Testis (tissue), 2 donors: ENCODE measurements at regions not wholly inside any gene's neighbourhood (a gene's known extent, or its start where the extent isn't known, plus 50 kb on each side); places are given as distances from the start of the nearest gene placed in this dataset.

Experiments used
- DNase-seq: peaks from one replicate; pipeline ENCODE4 v3.0.0-alpha.2; 2019
- H3K27ac ChIP-seq, 2 donors: fragments of 200-600 bp; sonication (generic); one replicate each; pipeline ENCODE4 v1.5.1; 2019
- H3K27me3 ChIP-seq: fragments of 200-600 bp; sonication (generic); one replicate; pipeline ENCODE4 v1.5.1; 2019
- H3K36me3 ChIP-seq: fragments of 200-600 bp; sonication (generic); one replicate; pipeline ENCODE4 v1.5.1; 2017; ENCODE audit warnings: low read depth; ENCODE audit errors: missing control alignments
- H3K4me1 ChIP-seq: fragments of 200-600 bp; sonication (generic); one replicate; pipeline ENCODE4 v1.5.1; 2019
- H3K4me3 ChIP-seq, 2 donors: fragments of 200-600 bp; sonication (generic); one replicate each; pipeline ENCODE4 v1.5.1; 2017 to 2019
- H3K9me3 ChIP-seq: fragments of 200-600 bp; sonication (generic); one replicate; pipeline ENCODE4 v1.5.1; 2017
- POLR2A ChIP-seq: fragments of 450-650 bp; IDR thresholded peaks from one replicate; pipeline ENCODE4 v1.6.1; 2017; ENCODE audit warnings: antibody characterized with exemption, mild to moderate bottlenecking, moderate library complexity
- WGBS, 2 donors: methylation state at CpG; one replicate each; pipeline ENCODE4 v1.1.5; 2018; 5-methylcytosine and 5-hydroxymethylcytosine counted together
- intact Hi-C: fragments of 100-400 bp; cut with DNase I; formaldehyde crosslinking; loops from one replicate; pipeline ENCODE4 v1.15.1; 2023; ENCODE audit warnings: low total_unique reads
- TF ChIP-seq, protein P1 (sequence below), 3 experiments: fragments of 450-650 bp in 2 of 3; fragments of 200-600 bp in 1 of 3; sonication (generic) in 1 of 3; IDR thresholded peaks; one replicate each; pipeline ENCODE4 v1.5.1; 2016 to 2019; ENCODE audit warnings: antibody characterized with exemption in 3 of 3, mild to moderate bottlenecking in 2 of 3, moderate library complexity in 1 of 3

DNA sequence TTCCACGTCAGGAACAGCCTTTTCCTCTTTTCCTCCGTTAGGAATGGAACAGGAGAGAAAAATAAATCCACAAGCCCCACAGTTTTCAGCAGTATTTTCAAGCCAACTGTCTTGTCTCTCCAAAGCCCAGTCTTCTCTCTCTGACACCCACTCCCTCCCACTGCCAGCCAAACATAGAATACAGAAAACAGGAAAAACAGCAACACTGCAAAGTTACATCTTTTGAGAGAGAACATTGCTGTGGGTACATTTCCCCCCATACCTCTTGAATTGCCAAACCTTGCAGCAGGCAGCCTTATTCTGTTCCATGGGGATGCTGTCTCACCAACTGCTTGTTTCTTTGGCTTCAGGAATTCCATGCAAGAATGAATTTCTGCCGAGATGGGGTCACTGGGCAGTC lies 355.7 kb upstream of the UMPS start:
- Histone ChIP-seq H3K4me3 (no peak overlapping the region), H3K9me3 (no peaks in the 10 kb centered on the region), H3K27me3 (no peaks in the 10 kb centered on the region), H3K36me3 (no peaks in the 10 kb centered on the region), H3K4me1 (no peaks in the 10 kb centered on the region), H3K27ac (no peak overlapping the region)
- intact Hi-C loops: no loop called here
- TF ChIP-seq, protein P1, sequence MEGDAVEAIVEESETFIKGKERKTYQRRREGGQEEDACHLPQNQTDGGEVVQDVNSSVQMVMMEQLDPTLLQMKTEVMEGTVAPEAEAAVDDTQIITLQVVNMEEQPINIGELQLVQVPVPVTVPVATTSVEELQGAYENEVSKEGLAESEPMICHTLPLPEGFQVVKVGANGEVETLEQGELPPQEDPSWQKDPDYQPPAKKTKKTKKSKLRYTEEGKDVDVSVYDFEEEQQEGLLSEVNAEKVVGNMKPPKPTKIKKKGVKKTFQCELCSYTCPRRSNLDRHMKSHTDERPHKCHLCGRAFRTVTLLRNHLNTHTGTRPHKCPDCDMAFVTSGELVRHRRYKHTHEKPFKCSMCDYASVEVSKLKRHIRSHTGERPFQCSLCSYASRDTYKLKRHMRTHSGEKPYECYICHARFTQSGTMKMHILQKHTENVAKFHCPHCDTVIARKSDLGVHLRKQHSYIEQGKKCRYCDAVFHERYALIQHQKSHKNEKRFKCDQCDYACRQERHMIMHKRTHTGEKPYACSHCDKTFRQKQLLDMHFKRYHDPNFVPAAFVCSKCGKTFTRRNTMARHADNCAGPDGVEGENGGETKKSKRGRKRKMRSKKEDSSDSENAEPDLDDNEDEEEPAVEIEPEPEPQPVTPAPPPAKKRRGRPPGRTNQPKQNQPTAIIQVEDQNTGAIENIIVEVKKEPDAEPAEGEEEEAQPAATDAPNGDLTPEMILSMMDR (IDR thresholded peaks at IDR 0.05): no peak
- TF ChIP-seq POLR2A: no peak
- no peak for DNase-seq
- 74 to 78% methylated on average over 3 of the region's 3 CpGs for WGBS, 2 donors

DNA sequence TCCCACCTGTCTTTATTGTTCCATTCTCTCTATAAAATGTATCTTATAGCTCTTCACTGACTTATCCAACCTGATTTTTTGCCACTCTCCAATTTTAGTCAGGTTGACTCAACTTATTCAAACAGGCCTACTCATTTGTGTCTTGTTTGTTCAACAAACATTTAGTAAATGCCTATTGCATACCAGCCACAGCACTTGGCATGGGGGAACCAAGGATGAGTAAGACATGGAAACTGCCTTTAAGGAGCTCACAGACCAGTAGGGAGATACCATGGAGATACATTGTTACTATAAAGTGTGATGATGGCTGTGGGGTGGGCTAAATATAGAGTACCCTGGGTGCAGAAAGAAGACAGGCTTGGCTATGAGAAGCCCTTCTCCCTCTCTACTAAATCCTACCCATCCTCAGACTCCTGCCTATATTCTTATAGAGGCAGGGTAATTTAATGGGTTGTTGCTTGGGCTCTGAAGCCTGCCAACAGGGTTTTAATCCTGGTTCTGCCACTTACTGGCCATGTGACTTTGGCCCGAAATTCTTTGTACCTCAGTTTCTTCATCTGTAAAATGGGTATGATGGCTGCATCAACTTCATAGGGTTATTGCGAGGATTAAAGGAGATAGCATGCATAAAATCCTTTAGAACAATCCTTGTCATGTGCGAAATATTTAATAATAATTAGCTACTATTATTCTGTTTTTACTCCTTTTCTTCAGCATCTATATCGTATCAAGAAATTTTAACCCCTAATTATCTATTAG lies 348.5 kb upstream of the UMPS start:
- WGBS, 2 donors: 94 to 95% methylated on average over 4 of the region's 4 CpGs
- no peak overlapping the region for H3K4me3 ChIP-seq
- intact Hi-C loops: no loop called here

DNA sequence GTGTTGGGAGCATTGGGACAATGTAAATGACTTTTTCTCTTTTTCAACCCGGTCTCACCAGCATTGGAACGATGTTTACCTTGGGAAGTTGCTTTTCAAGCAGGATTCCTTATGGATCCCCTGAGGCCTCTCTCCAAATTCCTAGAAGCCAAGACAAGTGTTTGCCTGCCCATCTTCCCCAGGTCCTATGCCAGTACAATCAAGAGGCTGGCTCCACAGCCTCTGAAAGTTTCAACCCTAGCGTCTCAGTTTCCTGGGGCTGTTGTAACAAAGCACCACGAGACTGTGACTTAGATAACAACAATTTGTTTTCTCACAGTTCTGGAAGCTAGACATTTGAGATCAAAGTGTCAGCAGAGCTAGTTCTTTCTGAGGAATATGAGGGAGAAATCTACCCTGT lies 347.2 kb upstream of the UMPS start:
- Histone ChIP-seq H3K36me3 (no peaks in the 10 kb centered on the region), H3K4me3 (no peak overlapping the region), H3K9me3 (no peaks in the 10 kb centered on the region), H3K27ac (peak overlapping the region in 1 of 2 donors; percentile 48), H3K27me3 (no peaks in the 10 kb centered on the region), H3K4me1 (peaks cover 12% of the 10 kb centered on the region)
- intact Hi-C loops: no loop called here
- WGBS, 2 donors: 25 to 28% methylated on average over 4 of the region's 4 CpGs
- TF ChIP-seq, protein P1 (IDR thresholded peaks at IDR 0.05): no peak
- no peak for TF ChIP-seq POLR2A
- no peak for DNase-seq

More for the DNA sequence above, 348.5 kb upstream of the UMPS start:
- no peak for TF ChIP-seq POLR2A
- TF ChIP-seq, protein P1 (IDR thresholded peaks at IDR 0.05): no peak
- no peaks in the 10 kb centered on the region for H3K36me3 ChIP-seq
- peaks cover 8% of the 10 kb centered on the region for H3K4me1 ChIP-seq
- H3K27ac ChIP-seq: no peak overlapping the region
- H3K9me3 ChIP-seq: no peaks in the 10 kb centered on the region
- no peak for DNase-seq
- H3K27me3 ChIP-seq: no peaks in the 10 kb centered on the region

DNA sequence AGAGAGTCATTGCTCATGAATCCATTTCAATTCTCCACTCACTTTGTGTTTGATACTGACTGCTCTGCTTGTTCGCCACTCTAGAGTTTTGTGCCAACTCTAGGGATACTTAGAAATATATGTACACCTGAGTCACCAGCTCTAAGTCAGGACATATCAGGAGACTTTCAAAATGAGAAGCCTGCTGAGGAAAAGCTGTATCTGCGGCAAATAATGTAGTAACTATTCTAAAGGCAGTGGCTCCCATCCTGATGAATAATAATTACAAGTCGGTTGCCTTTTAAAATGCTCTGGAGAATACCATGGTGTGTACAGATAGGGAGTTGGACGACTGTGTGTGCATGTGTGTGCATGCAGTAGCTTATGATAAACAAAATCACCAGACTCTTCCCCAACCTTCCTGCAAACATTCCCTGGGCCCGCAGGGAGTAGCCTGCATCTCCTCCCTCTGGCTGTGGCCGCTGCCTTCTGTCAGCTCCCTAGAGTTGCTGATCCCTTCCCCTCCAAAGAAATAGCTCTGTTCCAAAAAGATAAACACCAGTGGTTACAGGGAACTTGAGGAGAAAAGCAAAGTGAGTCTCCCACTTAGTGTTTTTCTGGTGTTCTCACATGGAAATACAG lies 346.3 kb upstream of the UMPS start:
- TF ChIP-seq, protein P1 (IDR thresholded peaks at IDR 0.05): no peak
- TF ChIP-seq POLR2A: no peak
- intact Hi-C loops: no loop called here
- H3K4me3 ChIP-seq: no peak overlapping the region
- no peaks in the 10 kb centered on the region for H3K9me3 ChIP-seq
- H3K27ac ChIP-seq: peak overlapping the region in 1 of 2 donors; percentile 48
- H3K36me3 ChIP-seq: no peaks in the 10 kb centered on the region
- H3K4me1 ChIP-seq: peaks cover 12% of the 10 kb centered on the region
- no peaks in the 10 kb centered on the region for H3K27me3 ChIP-seq
- peak; percentile 26 for DNase-seq
- 44 to 49% methylated on average over 6 of the region's 6 CpGs for WGBS, 2 donors
